GM18951 (cell line): ENCODE measurements at regions not wholly inside any gene's neighbourhood (a gene's known extent, or its start where the extent isn't known, plus 50 kb on each side); places are given as distances from the start of the nearest gene placed in this dataset.

Experiments
- POLR2A ChIP-seq: IDR thresholded peaks from 4 replicates; pipeline ENCODE4 v1.6.1; 2011; ENCODE audit warnings: mild to moderate bottlenecking; ENCODE audit not compliant: insufficient read length, insufficient read depth; ENCODE audit errors: extremely low read depth
- in situ Hi-C: fragments of 300-500 bp; cut with MboI; formaldehyde crosslinking; loops from one replicate; pipeline ENCODE4 v1.12.0; 2022; ENCODE audit warnings: low sequenced_read_pairs, mixed read lengths, inconsistent platforms; ENCODE audit not compliant: unreplicated experiment

- in situ Hi-C loops: no loop called here
- no peak for TF ChIP-seq POLR2A
Measured at GRCh38 chr1:172761581-172762486, 102.9 kb downstream of the FASLG start.

GRCh38 chr1:172763057-172763456, 104.2 kb downstream of the FASLG start:
- in situ Hi-C loops: no loop called here
- TF ChIP-seq POLR2A: no peak

- in situ Hi-C loops: no loop called here
- TF ChIP-seq POLR2A: no peak
Measured at GRCh38 chr1:172764378-172764777, 105.5 kb downstream of the FASLG start.

GRCh38 chr1:172766462-172766861, 107.6 kb downstream of the FASLG start:
- no peak for TF ChIP-seq POLR2A
- in situ Hi-C loops: no loop called here

GRCh38 chr1:172770071-172770470, 111.2 kb downstream of the FASLG start:
- in situ Hi-C loops: no loop called here
- no peak for TF ChIP-seq POLR2A

- in situ Hi-C loops: no loop called here
- no peak for TF ChIP-seq POLR2A
Measured at GRCh38 chr1:172774561-172774960, 115.7 kb downstream of the FASLG start.

- in situ Hi-C loops: no loop called here
- no peak for TF ChIP-seq POLR2A
Measured at GRCh38 chr1:172775606-172776005, 116.7 kb downstream of the FASLG start.

- in situ Hi-C loops: no loop called here
- no peak for TF ChIP-seq POLR2A
Measured at GRCh38 chr1:172776071-172776470, 117.2 kb downstream of the FASLG start.

- no peak for TF ChIP-seq POLR2A
- in situ Hi-C loops: no loop called here
Measured at GRCh38 chr1:172777767-172778166, 118.9 kb downstream of the FASLG start.

- in situ Hi-C loops: no loop called here
- no peak for TF ChIP-seq POLR2A
Measured at GRCh38 chr1:172778456-172779455, 119.9 kb downstream of the FASLG start.

- in situ Hi-C loops: no loop called here
Measured at GRCh38 chr1:172779491-172779890, 120.6 kb downstream of the FASLG start.

GRCh38 chr1:172781513-172782140, 122.7 kb downstream of the FASLG start:
- in situ Hi-C loops: no loop called here
- no peak for TF ChIP-seq POLR2A

More at GRCh38 chr1:172779491-172779890, 120.6 kb downstream of the FASLG start:
- no peak for TF ChIP-seq POLR2A

- in situ Hi-C loops: no loop called here
Measured at GRCh38 chr1:172789840-172790239, 130.9 kb downstream of the FASLG start.

More at GRCh38 chr1:172789840-172790239, 130.9 kb downstream of the FASLG start:
- TF ChIP-seq POLR2A: no peak
